ENCODE measurements at regions not wholly inside any gene's neighbourhood (a gene's known extent, or its start where the extent isn't known, plus 50 kb on each side); places are given as distances from the start of the nearest gene placed in this dataset.

- H3K27ac ChIP-seq (ENCODE audit: low read depth, low read length): no peak overlapping the region
- H3K4me3 ChIP-seq (ENCODE audit: low read depth, low read length): no peak overlapping the region
- H3K27me3 ChIP-seq (ENCODE audit: insufficient read depth, low read length): no peaks in the 10 kb centered on the region
- no peaks in the 10 kb centered on the region for H3K79me2 ChIP-seq (ENCODE audit: control insufficient read depth, insufficient read depth, low read length, unreplicated experiment)
- H3K36me3 ChIP-seq (ENCODE audit: insufficient read depth, low read length): no peaks in the 10 kb centered on the region
- peaks cover 7% of the 10 kb centered on the region for H3K4me1 ChIP-seq (ENCODE audit: control insufficient read depth, insufficient read depth, low read length, unreplicated experiment)
- H2AFZ ChIP-seq (ENCODE audit: low read length, unreplicated experiment): no peak overlapping the region
Observed at GRCh38 chr4:42330002-42330592, 67.2 kb upstream of the SHISA3 start.

DNA sequence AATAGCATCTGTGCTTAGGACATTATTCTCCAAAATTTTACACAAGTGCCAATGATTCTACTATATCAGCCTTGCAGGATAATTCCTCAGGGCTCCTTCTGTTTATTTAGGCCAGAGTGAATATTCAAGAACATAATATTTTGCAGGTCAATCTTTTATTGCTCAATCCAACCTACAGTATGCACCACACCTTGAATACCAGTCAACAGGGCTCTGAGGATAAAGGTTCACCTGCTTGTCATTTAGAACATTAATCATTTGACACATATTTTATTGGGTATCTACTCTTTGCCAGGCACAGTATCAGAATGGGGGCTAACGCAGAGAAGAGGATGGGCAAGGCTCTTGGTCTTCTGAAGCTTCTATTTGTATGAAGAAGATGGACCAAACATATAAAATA lies 66.2 kb upstream of the SHISA3 start:
- Histone ChIP-seq H3K79me2 (ENCODE audit: control insufficient read depth, insufficient read depth, low read length, unreplicated experiment) (no peaks in the 10 kb centered on the region), H2AFZ (ENCODE audit: low read length, unreplicated experiment) (no peak overlapping the region), H3K4me3 (ENCODE audit: low read depth, low read length) (no peak overlapping the region), H3K27me3 (ENCODE audit: insufficient read depth, low read length) (no peaks in the 10 kb centered on the region), H3K36me3 (ENCODE audit: insufficient read depth, low read length) (no peaks in the 10 kb centered on the region), H3K27ac (ENCODE audit: low read depth, low read length) (no peak overlapping the region), H3K4me1 (ENCODE audit: control insufficient read depth, insufficient read depth, low read length, unreplicated experiment) (peaks cover 7% of the 10 kb centered on the region)

DNA sequence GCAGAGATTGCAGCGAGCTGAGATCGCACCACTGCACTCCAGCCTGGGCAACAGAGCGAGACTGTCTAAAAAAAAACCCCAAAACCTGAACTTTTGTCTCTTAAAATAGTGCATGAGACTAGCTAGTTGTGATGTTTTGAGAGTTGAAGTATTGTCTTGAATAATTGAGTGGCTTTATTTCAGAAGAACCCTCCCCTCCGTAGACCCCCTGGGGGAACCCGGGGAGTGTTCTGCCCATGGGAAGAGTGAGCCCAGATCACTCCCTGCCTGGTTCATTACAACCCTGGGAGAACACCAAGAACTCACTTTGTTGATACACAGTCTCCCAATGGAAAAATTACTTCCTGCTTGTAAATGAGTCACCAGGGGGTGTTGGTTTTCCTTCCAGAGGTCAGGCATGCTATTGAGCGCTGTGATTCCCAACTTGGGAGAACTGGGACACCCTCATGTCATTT lies 65.3 kb upstream of the SHISA3 start:
- H3K4me1 ChIP-seq (ENCODE audit: control insufficient read depth, insufficient read depth, low read length, unreplicated experiment): peaks cover 7% of the 10 kb centered on the region
- H3K27ac ChIP-seq (ENCODE audit: low read depth, low read length): peak overlapping the region; percentile 30; the same call in 1 of the 2 replicates
- no peak overlapping the region for H3K4me3 ChIP-seq (ENCODE audit: low read depth, low read length)
- H2AFZ ChIP-seq (ENCODE audit: low read length, unreplicated experiment): peak overlapping the region; percentile 31
- no peaks in the 10 kb centered on the region for H3K36me3 ChIP-seq (ENCODE audit: insufficient read depth, low read length)
- H3K79me2 ChIP-seq (ENCODE audit: control insufficient read depth, insufficient read depth, low read length, unreplicated experiment): no peaks in the 10 kb centered on the region
- H3K27me3 ChIP-seq (ENCODE audit: insufficient read depth, low read length): no peaks in the 10 kb centered on the region

DNA sequence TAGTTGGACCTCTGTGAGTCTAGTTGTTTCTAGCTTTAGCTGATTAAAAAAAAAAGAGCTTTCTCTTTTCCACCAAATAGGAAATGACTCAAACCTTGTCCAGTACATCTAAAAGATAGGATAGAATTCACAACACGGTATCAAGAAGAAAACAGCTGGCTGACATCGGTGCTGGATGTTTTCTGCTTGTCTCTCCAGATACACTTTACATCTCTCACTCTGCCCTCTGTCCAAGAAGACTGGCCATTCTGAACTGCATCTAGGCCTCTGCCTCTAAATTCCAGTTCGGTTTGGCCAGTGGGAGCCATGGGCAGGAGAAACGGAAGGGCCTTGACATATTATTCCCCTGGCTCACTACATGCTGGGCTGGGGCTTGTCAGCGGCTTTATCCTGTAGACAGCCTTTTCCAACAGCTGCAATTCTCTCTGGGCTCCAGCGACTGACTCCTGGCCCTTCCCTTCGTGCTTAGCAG lies 57.3 kb upstream of the SHISA3 start:
- H3K79me2 ChIP-seq (ENCODE audit: control insufficient read depth, insufficient read depth, low read length, unreplicated experiment): no peaks in the 10 kb centered on the region

DNA sequence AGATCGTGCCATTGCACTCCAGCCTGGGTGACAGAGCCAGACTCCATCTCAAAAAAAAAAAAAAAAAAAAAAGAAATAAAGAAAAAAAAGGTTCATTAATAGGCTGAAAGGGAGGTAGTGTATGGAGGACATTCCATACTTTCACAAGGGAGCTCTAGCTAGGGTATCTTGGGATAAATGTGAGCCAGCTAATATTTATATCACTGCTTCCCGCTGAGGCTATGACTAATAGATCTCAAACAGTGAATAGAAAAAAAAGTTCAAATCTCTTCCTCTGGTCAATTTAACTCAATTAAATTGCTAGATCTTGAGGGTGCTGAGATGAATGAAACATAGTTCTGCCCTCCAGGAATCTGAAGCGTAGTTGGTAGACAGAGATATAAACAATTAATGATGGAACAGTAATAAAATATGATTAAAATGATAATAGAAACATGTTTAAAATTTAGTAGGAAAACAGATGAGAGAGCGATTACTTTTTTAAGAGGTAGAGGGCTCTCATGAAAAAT lies 55.7 kb upstream of the SHISA3 start:
- H3K4me3 ChIP-seq (ENCODE audit: low read depth, low read length): no peak overlapping the region
- H3K4me1 ChIP-seq (ENCODE audit: control insufficient read depth, insufficient read depth, low read length, unreplicated experiment): peaks cover 31% of the 10 kb centered on the region
- no peak overlapping the region for H2AFZ ChIP-seq (ENCODE audit: low read length, unreplicated experiment)
- no peaks in the 10 kb centered on the region for H3K27me3 ChIP-seq (ENCODE audit: insufficient read depth, low read length)
- H3K36me3 ChIP-seq (ENCODE audit: insufficient read depth, low read length): no peaks in the 10 kb centered on the region
- no peak overlapping the region; the same call in 1 of the 2 replicates for H3K27ac ChIP-seq (ENCODE audit: low read depth, low read length)
- no peaks in the 10 kb centered on the region for H3K79me2 ChIP-seq (ENCODE audit: control insufficient read depth, insufficient read depth, low read length, unreplicated experiment)

More for the DNA sequence above, 57.3 kb upstream of the SHISA3 start:
- Histone ChIP-seq H2AFZ (ENCODE audit: low read length, unreplicated experiment) (peak overlapping the region; percentile 88), H3K4me1 (ENCODE audit: control insufficient read depth, insufficient read depth, low read length, unreplicated experiment) (peaks cover 31% of the 10 kb centered on the region), H3K36me3 (ENCODE audit: insufficient read depth, low read length) (no peaks in the 10 kb centered on the region), H3K27ac (ENCODE audit: low read depth, low read length) (peak overlapping the region; percentile 85), H3K4me3 (ENCODE audit: low read depth, low read length) (peak overlapping the region; percentile 18; the same call in 1 of the 2 replicates), H3K27me3 (ENCODE audit: insufficient read depth, low read length) (no peaks in the 10 kb centered on the region)

DNA sequence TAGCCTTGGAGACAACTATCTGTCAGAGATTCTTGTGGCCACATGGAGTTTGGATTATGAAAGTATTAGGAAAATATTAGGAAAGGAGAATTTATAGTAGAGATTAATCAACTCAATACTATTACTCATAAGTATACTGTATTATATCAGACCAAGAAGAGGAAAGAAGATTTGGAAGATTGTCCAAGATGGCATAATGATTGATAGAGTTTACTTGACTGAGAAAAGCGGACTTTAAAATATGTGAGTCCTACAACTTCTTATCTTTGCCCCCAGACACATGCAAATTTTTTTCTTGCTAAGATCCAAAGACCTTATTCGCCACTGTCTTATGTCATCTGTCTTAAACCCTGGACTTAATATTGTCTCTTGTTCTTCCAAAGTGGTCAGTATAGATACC lies 54.8 kb upstream of the SHISA3 start:
- no peak overlapping the region for H3K4me3 ChIP-seq (ENCODE audit: low read depth, low read length)
- no peaks in the 10 kb centered on the region for H3K36me3 ChIP-seq (ENCODE audit: insufficient read depth, low read length)
- H3K27ac ChIP-seq (ENCODE audit: low read depth, low read length): no peak overlapping the region
- H3K79me2 ChIP-seq (ENCODE audit: control insufficient read depth, insufficient read depth, low read length, unreplicated experiment): no peaks in the 10 kb centered on the region
- H2AFZ ChIP-seq (ENCODE audit: low read length, unreplicated experiment): no peak overlapping the region
- no peaks in the 10 kb centered on the region for H3K27me3 ChIP-seq (ENCODE audit: insufficient read depth, low read length)
- peaks cover 31% of the 10 kb centered on the region for H3K4me1 ChIP-seq (ENCODE audit: control insufficient read depth, insufficient read depth, low read length, unreplicated experiment)

DNA sequence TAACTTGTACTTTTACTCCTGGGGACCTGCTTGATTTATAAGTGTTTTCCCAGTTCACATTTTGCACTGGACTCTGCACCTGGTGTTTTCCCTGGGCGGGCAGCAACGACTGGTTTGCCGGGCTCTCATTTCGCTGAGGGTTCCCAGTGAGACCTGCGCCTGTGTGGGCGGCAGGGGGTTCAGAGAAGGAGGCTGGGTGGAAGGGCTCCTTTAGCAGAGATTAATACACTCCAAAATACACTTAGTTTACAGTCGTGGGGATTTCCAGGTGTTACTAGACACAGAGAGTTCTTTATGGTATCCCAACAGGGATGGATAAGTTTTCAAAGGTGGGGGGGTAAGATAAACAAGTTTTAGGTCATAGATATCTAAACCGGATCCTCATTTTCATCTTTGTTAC lies 53.0 kb upstream of the SHISA3 start:
- H3K4me3 ChIP-seq (ENCODE audit: low read depth, low read length): no peak overlapping the region
- H3K27me3 ChIP-seq (ENCODE audit: insufficient read depth, low read length): no peaks in the 10 kb centered on the region
- no peak overlapping the region for H2AFZ ChIP-seq (ENCODE audit: low read length, unreplicated experiment)
- peaks cover 35% of the 10 kb centered on the region for H3K4me1 ChIP-seq (ENCODE audit: control insufficient read depth, insufficient read depth, low read length, unreplicated experiment)
- no peaks in the 10 kb centered on the region for H3K79me2 ChIP-seq (ENCODE audit: control insufficient read depth, insufficient read depth, low read length, unreplicated experiment)
- no peak overlapping the region for H3K27ac ChIP-seq (ENCODE audit: low read depth, low read length)
- H3K36me3 ChIP-seq (ENCODE audit: insufficient read depth, low read length): no peaks in the 10 kb centered on the region

DNA sequence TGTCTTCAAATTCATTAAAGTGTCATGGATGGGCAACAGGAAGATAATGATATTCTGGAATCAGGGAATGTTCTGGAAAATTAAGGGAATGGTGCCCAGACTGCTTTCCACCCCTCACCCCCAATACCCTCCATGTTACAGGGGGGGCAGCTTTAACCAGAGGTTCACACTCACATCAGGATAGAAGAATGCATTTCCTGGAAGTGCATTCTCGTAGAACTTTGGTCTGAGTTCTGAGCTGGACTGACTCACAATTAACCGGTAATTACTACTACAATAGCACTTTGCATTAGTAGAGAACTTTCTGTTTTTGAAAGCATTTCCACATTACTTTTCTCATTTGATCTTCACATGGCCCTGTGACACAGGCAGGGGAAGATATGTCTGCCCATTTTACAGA lies 52.5 kb upstream of the SHISA3 start:
- Histone ChIP-seq H3K27ac (ENCODE audit: low read depth, low read length) (no peak overlapping the region), H3K36me3 (ENCODE audit: insufficient read depth, low read length) (no peaks in the 10 kb centered on the region), H2AFZ (ENCODE audit: low read length, unreplicated experiment) (no peak overlapping the region), H3K4me3 (ENCODE audit: low read depth, low read length) (no peak overlapping the region), H3K4me1 (ENCODE audit: control insufficient read depth, insufficient read depth, low read length, unreplicated experiment) (peaks cover 31% of the 10 kb centered on the region), H3K27me3 (ENCODE audit: insufficient read depth, low read length) (no peaks in the 10 kb centered on the region), H3K79me2 (ENCODE audit: control insufficient read depth, insufficient read depth, low read length, unreplicated experiment) (no peaks in the 10 kb centered on the region)

DNA sequence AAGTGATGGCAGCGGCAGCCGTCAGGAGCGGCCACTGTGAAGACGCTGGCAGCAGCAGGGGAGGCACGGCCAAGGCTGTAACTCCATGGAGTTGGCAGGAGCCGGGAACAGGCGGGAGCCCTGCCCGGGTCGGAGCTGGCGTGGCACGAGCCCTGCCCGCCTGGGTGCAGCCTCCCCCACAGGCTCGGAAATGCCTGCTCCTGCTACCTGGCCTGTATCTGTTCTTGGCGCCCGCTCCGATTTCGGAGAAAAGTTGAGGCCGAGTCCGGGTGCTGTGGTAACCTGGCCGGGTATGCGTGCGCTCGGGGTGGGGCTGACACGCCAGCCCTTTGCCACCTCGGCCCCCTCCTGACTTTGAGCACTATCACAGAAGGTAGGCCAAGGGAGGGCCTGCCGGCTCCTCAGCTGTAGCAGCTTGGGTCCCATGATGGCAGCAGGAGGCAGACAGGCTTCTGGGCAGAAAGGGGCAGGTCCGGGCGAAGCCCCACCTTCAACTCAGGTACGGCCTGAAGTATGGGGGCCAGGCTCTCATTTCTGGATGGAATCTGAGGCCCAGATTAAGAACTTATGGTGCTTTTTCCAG lies 51.2 kb upstream of the SHISA3 start:
- no peak overlapping the region for H3K27ac ChIP-seq (ENCODE audit: low read depth, low read length)
- no peaks in the 10 kb centered on the region for H3K27me3 ChIP-seq (ENCODE audit: insufficient read depth, low read length)
- no peaks in the 10 kb centered on the region for H3K79me2 ChIP-seq (ENCODE audit: control insufficient read depth, insufficient read depth, low read length, unreplicated experiment)
- H3K4me3 ChIP-seq (ENCODE audit: low read depth, low read length): no peak overlapping the region
- H2AFZ ChIP-seq (ENCODE audit: low read length, unreplicated experiment): no peak overlapping the region
- H3K36me3 ChIP-seq (ENCODE audit: insufficient read depth, low read length): no peaks in the 10 kb centered on the region
- peaks cover 18% of the 10 kb centered on the region for H3K4me1 ChIP-seq (ENCODE audit: control insufficient read depth, insufficient read depth, low read length, unreplicated experiment)

DNA sequence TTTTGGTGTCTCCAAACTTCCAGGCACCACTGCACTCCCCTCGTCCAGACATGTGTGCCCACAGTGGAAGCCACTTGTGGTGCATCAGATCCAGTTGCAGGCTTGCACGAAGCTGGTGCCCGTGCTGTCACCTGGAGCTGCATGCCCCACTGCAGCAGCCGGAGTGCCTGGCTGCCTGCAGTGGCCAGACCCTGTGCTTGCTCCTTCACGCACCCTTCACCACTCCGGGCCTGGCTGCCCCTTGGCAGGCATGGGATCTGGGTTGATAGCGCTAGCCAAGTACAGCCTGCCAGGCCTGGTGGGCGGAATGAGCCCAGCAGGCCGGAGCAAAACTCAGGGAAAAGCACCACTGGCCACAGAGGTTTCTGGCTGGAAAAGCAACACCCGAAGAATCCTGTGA lies 50.2 kb upstream of the SHISA3 start:
- Histone ChIP-seq H3K27me3 (ENCODE audit: insufficient read depth, low read length) (no peaks in the 10 kb centered on the region), H3K36me3 (ENCODE audit: insufficient read depth, low read length) (no peaks in the 10 kb centered on the region), H3K4me3 (ENCODE audit: low read depth, low read length) (no peak overlapping the region), H2AFZ (ENCODE audit: low read length, unreplicated experiment) (no peak overlapping the region), H3K79me2 (ENCODE audit: control insufficient read depth, insufficient read depth, low read length, unreplicated experiment) (no peaks in the 10 kb centered on the region), H3K4me1 (ENCODE audit: control insufficient read depth, insufficient read depth, low read length, unreplicated experiment) (peaks cover 11% of the 10 kb centered on the region), H3K27ac (ENCODE audit: low read depth, low read length) (no peak overlapping the region)
